H9 (cell line): ENCODE measurements at regions not wholly inside any gene's neighbourhood (a gene's known extent, or its start where the extent isn't known, plus 50 kb on each side); places are given as distances from the start of the nearest gene placed in this dataset.

Source experiments
- DNase-seq: peaks from one replicate; pipeline ENCODE4 v3.0.0-alpha.2; 2017
- H2AFZ ChIP-seq: one replicate; pipeline ENCODE4 v1.6.1; 2013; ENCODE audit warnings: mild to moderate bottlenecking, low read length, control low read depth, moderate library complexity
- H2AK5ac ChIP-seq: 2 replicates; pipeline ENCODE4 v1.6.1; 2013; ENCODE audit warnings: low read length, control low read depth, mixed read lengths; ENCODE audit not compliant: insufficient read length
- H2BK120ac ChIP-seq: one replicate; pipeline ENCODE4 v1.6.1; 2013; ENCODE audit warnings: low read depth, mild to moderate bottlenecking, low read length, control low read depth, inconsistent platforms; ENCODE audit not compliant: poor library complexity, severe bottlenecking
- H2BK12ac ChIP-seq: 2 replicates; pipeline ENCODE4 v1.6.1; 2013; ENCODE audit warnings: low read length, control low read depth, mixed read lengths, low read depth; ENCODE audit not compliant: insufficient read length
- H2BK15ac ChIP-seq: 2 replicates; pipeline ENCODE4 v1.6.1; 2013; ENCODE audit warnings: low read depth, low read length, control low read depth
- H2BK20ac ChIP-seq: one replicate; pipeline ENCODE4 v1.6.1; 2013; ENCODE audit warnings: low read depth, mild to moderate bottlenecking, low read length, control low read depth, inconsistent platforms; ENCODE audit not compliant: poor library complexity, severe bottlenecking
- H2BK5ac ChIP-seq: 2 replicates; pipeline ENCODE4 v1.6.1; 2013; ENCODE audit warnings: low read length, control low read depth, mixed read lengths; ENCODE audit not compliant: insufficient read length
- H3K14ac ChIP-seq: 2 replicates; pipeline ENCODE4 v1.6.1; 2013; ENCODE audit warnings: low read length, control low read depth; ENCODE audit not compliant: insufficient read depth
- H3K18ac ChIP-seq: 2 replicates; pipeline ENCODE4 v1.6.1; 2013; ENCODE audit warnings: low read depth, mild to moderate bottlenecking, mixed read lengths, low read length, control low read depth; ENCODE audit not compliant: insufficient read length
- H3K23ac ChIP-seq: 2 replicates; pipeline ENCODE4 v1.6.1; 2013; ENCODE audit warnings: low read length, control low read depth, mixed read lengths, low read depth; ENCODE audit not compliant: insufficient read length
- H3K23me2 ChIP-seq: 2 replicates; pipeline ENCODE4 v1.6.1; 2013; ENCODE audit warnings: low read depth, mild to moderate bottlenecking, mixed read lengths, low read length, control low read depth; ENCODE audit not compliant: insufficient read length, poor library complexity, severe bottlenecking
- H3K27ac ChIP-seq: 2 replicates; pipeline ENCODE4 v1.5.1; 2013; ENCODE audit warnings: low read length, control low read depth, mixed read lengths, low read depth; ENCODE audit not compliant: insufficient read length
- H3K27me3 ChIP-seq: 2 replicates; pipeline ENCODE4 v1.6.1; 2013; ENCODE audit warnings: low read length, control low read depth, inconsistent platforms; ENCODE audit not compliant: insufficient read depth
- H3K4ac ChIP-seq: 2 replicates; pipeline ENCODE4 v1.6.1; 2013; ENCODE audit warnings: low read depth, mild to moderate bottlenecking, control low read depth, inconsistent platforms, low read length, moderate library complexity
- H3K4me1 ChIP-seq: 2 replicates; pipeline ENCODE4 v1.6.1; 2013; ENCODE audit warnings: low read length, control low read depth, inconsistent platforms; ENCODE audit not compliant: insufficient read depth
- H3K4me2 ChIP-seq: 2 replicates; pipeline ENCODE4 v1.6.1; 2013; ENCODE audit warnings: low read length, control low read depth, mixed read lengths; ENCODE audit not compliant: insufficient read length, insufficient read depth
- H3K56ac ChIP-seq: 2 replicates; pipeline ENCODE4 v1.6.1; 2013; ENCODE audit warnings: low read depth, mild to moderate bottlenecking, mixed read lengths, low read length, control low read depth; ENCODE audit not compliant: insufficient read length
- H3K79me1 ChIP-seq: 2 replicates; pipeline ENCODE4 v1.6.1; 2013; ENCODE audit warnings: low read depth, mild to moderate bottlenecking, moderate library complexity, low read length, control low read depth, inconsistent platforms; ENCODE audit not compliant: insufficient read depth, poor library complexity, severe bottlenecking
- H3K79me2 ChIP-seq: 2 replicates; pipeline ENCODE4 v1.6.1; 2013; ENCODE audit warnings: low read length, control low read depth, inconsistent platforms; ENCODE audit not compliant: insufficient read depth
- H3K9ac ChIP-seq: 2 replicates; pipeline ENCODE4 v1.6.1; 2013; ENCODE audit warnings: low read length, control low read depth, mixed read lengths; ENCODE audit not compliant: insufficient read length; ENCODE audit errors: extremely low read depth
- H3K9me3 ChIP-seq: one replicate; pipeline ENCODE4 v1.6.1; 2013; ENCODE audit warnings: low read depth, low read length, inconsistent platforms; ENCODE audit not compliant: control insufficient read depth
- H3T11ph ChIP-seq: one replicate; pipeline ENCODE4 v1.6.1; 2013; ENCODE audit warnings: mild to moderate bottlenecking, low read length, control low read depth, inconsistent platforms
- H4K20me1 ChIP-seq: one replicate; pipeline ENCODE4 v1.6.1; 2013; ENCODE audit not compliant: control insufficient read depth, insufficient read length, insufficient read depth
- H4K5ac ChIP-seq: 2 replicates; pipeline ENCODE4 v1.6.1; 2013; ENCODE audit warnings: low read depth, mild to moderate bottlenecking, mixed read lengths, low read length, control low read depth; ENCODE audit not compliant: insufficient read length
- H4K8ac ChIP-seq: replicated peaks from 2 replicates; pipeline ENCODE4 v1.6.1; 2013; ENCODE audit warnings: low read length, control low read depth, mixed read lengths, low read depth; ENCODE audit not compliant: insufficient read length
- H4K91ac ChIP-seq: 2 replicates; pipeline ENCODE4 v1.6.1; 2013; ENCODE audit warnings: low read depth, mild to moderate bottlenecking, moderate library complexity, mixed read lengths, low read length, control low read depth; ENCODE audit not compliant: insufficient read length
- H3K27ac Mint-ChIP-seq, 3 experiments: 2 replicates in 2 of 3; 3 replicates in 1 of 3; pipeline ENCODE4 v1.8.0; 2020 to 2021; ENCODE audit warnings: mixed read lengths in 3 of 3, mild to moderate bottlenecking in 1 of 3, moderate library complexity in 1 of 3
- H3K27me3 Mint-ChIP-seq: 2 replicates; pipeline ENCODE4 v1.8.0; 2021; ENCODE audit warnings: low read depth, mild to moderate bottlenecking, moderate library complexity, mixed read lengths
- H3K36me3 Mint-ChIP-seq, 3 experiments: 2 replicates in 2 of 3; 3 replicates in 1 of 3; pipeline ENCODE4 v1.8.0; 2020 to 2021; ENCODE audit warnings: low read depth in 3 of 3, mixed read lengths in 3 of 3; ENCODE audit not compliant: insufficient read depth in 1 of 3
- H3K4me1 Mint-ChIP-seq, 2 experiments: 2 replicates each; pipeline ENCODE4 v1.8.0; 2020; ENCODE audit warnings: mixed read lengths in 2 of 2
- H3K4me3 Mint-ChIP-seq, 2 experiments: 2 replicates in 1 of 2; 3 replicates in 1 of 2; pipeline ENCODE4 v1.8.0; 2020 to 2021; ENCODE audit warnings: mild to moderate bottlenecking in 2 of 2, mixed read lengths in 2 of 2, moderate library complexity in 1 of 2
- H3K9me3 Mint-ChIP-seq, 2 experiments: 2 replicates in 1 of 2; 3 replicates in 1 of 2; pipeline ENCODE4 v1.8.0; 2020; ENCODE audit warnings: mild to moderate bottlenecking in 2 of 2, mixed read lengths in 2 of 2, moderate library complexity in 1 of 2
- CTCF ChIP-seq: fragments of 200-600 bp; sonication (generic); conservative IDR thresholded peaks from 3 replicates; pipeline ENCODE4 v1.8.0; 2021; ENCODE audit warnings: antibody characterized with exemption, mild to moderate bottlenecking
- WGBS: extraction: QIAGEN DNeasy Blood & Tissue Kit; methylation state at CpG from one replicate; pipeline ENCODE4 v1.1.7; 2013; ENCODE audit warnings: missing lambda C conversion rate, low lambda C conversion rate, mixed read lengths; ENCODE audit not compliant: insufficient read length; ENCODE audit errors: extremely low coverage; 5-methylcytosine and 5-hydroxymethylcytosine counted together

GRCh38 chr9:4413856-4414255, 76.4 kb upstream of the SLC1A1 start:
- Histone ChIP-seq H4K91ac (no peak overlapping the region), H2BK20ac (no peak overlapping the region), H2BK12ac (no peak overlapping the region), H3K56ac (no peak overlapping the region), H2AFZ (no peak overlapping the region), H2BK5ac (no peak overlapping the region), H3K9me3 (no peaks in the 10 kb centered on the region), H4K5ac (no peak overlapping the region), H3K27me3 (no peaks in the 10 kb centered on the region), H3K4me2 (no peak overlapping the region), H3K9ac (no peak overlapping the region), H3T11ph (no peak overlapping the region), H3K79me2 (no peaks in the 10 kb centered on the region), H3K23me2 (no peaks in the 10 kb centered on the region), H2AK5ac (no peak overlapping the region), H3K14ac (no peak overlapping the region), H3K23ac (no peak overlapping the region), H3K18ac (no peak overlapping the region), H2BK120ac (no peak overlapping the region), H4K8ac (no peak overlapping the region), H3K27ac (no peak overlapping the region), H3K4ac (no peak overlapping the region), H3K4me1 (no peaks in the 10 kb centered on the region), H3K79me1 (no peaks in the 10 kb centered on the region), H2BK15ac (no peak overlapping the region), H4K20me1 (no peaks in the 10 kb centered on the region)
- Mint-ChIP-seq H3K27ac (no peak overlapping the region), H3K27me3 (no peaks in the 10 kb centered on the region), H3K9me3 (no peaks in the 10 kb centered on the region), H3K4me1 (no peaks in the 10 kb centered on the region), H3K36me3 (no peaks in the 10 kb centered on the region), H3K4me3 (no peak overlapping the region)
- DNase-seq = no peak
- WGBS = no CpG with 5 or more reads among the region's 1 CpG
- TF ChIP-seq CTCF = no peak
